ENCODE measurements at regions not wholly inside any gene's neighbourhood (a gene's known extent, or its start where the extent isn't known, plus 50 kb on each side); places are given as distances from the start of the nearest gene placed in this dataset.

DNA sequence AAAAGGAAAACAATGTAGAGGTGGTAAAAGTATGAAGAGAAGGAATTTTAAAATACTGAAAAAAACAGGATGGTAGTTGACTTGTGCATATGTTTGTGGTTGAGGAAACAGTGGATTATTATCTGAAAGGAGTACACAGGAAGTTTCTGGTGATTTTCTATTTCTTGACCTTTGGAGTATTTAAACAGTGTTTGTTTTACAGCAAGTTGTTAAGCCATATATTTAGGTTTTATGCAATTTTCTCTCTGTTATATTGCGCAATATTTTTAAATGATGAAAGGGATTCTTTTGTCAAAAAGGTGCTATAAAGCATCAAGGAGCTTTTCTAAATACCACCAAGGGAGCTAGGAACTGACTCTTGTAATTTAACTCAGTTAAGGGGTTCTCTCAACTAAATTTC lies 343.1 kb upstream of the MAOA start:
- Mint-ChIP-seq H3K27ac (no peak overlapping the region), H3K27me3 (ENCODE audit: low read depth in 3 of 3) (no peaks in the 10 kb centered on the region), H3K4me3 (no peak overlapping the region), H3K9me3 (peaks cover 0 to 2% (median 0%) of the 10 kb centered on the region in 7 donors), H3K36me3 (no peaks in the 10 kb centered on the region), H3K4me1 (no peaks in the 10 kb centered on the region)
- H3K27ac ChIP-seq (ENCODE audit: low read depth in 1 of 2, low read length in 2 of 2) = no peak overlapping the region
- H3K27me3 ChIP-seq (ENCODE audit: control insufficient read depth in 2 of 2, insufficient read depth in 2 of 2, low read length in 2 of 2) = no peaks in the 10 kb centered on the region
- no peak overlapping the region for H3K9ac ChIP-seq (ENCODE audit: insufficient read depth, low read length, poor library complexity, severe bottlenecking)
- no peaks in the 10 kb centered on the region for H3K79me2 ChIP-seq (ENCODE audit: insufficient read depth, low read length)
- H3K4me1 ChIP-seq (ENCODE audit: control insufficient read depth in 1 of 2, insufficient read depth in 2 of 2, low read length in 2 of 2) = no peaks in the 10 kb centered on the region
- H3K4me3 ChIP-seq (replicated peaks in 1 of 3; ENCODE audit: low read depth in 2 of 3, low read length in 3 of 3) = no peak overlapping the region
- no peaks in the 10 kb centered on the region for H3K9me3 ChIP-seq (replicated peaks in 1 of 2; ENCODE audit: control insufficient read depth in 1 of 2, insufficient read depth in 1 of 2, low read length in 2 of 2)
- DNase-seq = no peak
- WGBS (ENCODE audit: insufficient coverage) = no CpG with 5 or more reads among the region's 1 CpG
- intact Hi-C loops (cut with micrococcal nuclease) = no loop called here
- H3K36me3 ChIP-seq (replicated peaks in 1 of 2; ENCODE audit: control insufficient read depth in 1 of 2, insufficient read depth in 2 of 2, low read length in 2 of 2) = no peaks in the 10 kb centered on the region
- no peak overlapping the region for H3K4me2 ChIP-seq (replicated peaks; ENCODE audit: extremely low read depth, low read length, poor library complexity, severe bottlenecking)
- H2AFZ ChIP-seq (ENCODE audit: insufficient read depth, low read depth, low read length, poor library complexity, severe bottlenecking) = no peak overlapping the region
- H4K20me1 ChIP-seq (ENCODE audit: insufficient read depth, low read length) = no peaks in the 10 kb centered on the region
- TF ChIP-seq, protein P1, sequence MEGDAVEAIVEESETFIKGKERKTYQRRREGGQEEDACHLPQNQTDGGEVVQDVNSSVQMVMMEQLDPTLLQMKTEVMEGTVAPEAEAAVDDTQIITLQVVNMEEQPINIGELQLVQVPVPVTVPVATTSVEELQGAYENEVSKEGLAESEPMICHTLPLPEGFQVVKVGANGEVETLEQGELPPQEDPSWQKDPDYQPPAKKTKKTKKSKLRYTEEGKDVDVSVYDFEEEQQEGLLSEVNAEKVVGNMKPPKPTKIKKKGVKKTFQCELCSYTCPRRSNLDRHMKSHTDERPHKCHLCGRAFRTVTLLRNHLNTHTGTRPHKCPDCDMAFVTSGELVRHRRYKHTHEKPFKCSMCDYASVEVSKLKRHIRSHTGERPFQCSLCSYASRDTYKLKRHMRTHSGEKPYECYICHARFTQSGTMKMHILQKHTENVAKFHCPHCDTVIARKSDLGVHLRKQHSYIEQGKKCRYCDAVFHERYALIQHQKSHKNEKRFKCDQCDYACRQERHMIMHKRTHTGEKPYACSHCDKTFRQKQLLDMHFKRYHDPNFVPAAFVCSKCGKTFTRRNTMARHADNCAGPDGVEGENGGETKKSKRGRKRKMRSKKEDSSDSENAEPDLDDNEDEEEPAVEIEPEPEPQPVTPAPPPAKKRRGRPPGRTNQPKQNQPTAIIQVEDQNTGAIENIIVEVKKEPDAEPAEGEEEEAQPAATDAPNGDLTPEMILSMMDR (IDR thresholded peaks at IDR 0.05) = no peak

DNA sequence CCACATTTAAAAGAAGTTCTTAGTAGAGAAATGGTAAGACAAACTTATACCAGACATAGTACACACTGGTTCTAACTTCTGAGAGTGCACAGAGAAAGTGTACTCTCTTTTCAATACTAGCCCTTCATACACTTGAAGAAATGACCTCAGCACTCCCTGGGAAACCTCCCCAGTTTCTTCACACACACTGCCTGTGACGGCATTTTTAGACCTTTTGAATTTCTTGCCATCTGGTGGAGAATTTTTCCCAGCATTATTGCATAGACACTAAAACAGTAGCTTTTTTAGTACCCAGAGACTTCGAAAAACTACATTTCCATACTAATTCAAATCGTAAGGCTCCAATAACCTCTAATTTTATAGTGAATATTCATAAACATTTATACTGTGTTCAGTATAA lies 341.6 kb upstream of the MAOA start:
- Mint-ChIP-seq H3K27ac (no peak overlapping the region), H3K4me1 (no peaks in the 10 kb centered on the region), H3K4me3 (no peak overlapping the region), H3K27me3 (ENCODE audit: low read depth in 3 of 3) (no peaks in the 10 kb centered on the region), H3K9me3 (peaks cover 0 to 2% (median 0%) of the 10 kb centered on the region in 7 donors), H3K36me3 (no peaks in the 10 kb centered on the region)
- Histone ChIP-seq H3K36me3 (replicated peaks in 1 of 2; ENCODE audit: control insufficient read depth in 1 of 2, insufficient read depth in 2 of 2, low read length in 2 of 2) (no peaks in the 10 kb centered on the region), H3K9me3 (replicated peaks in 1 of 2; ENCODE audit: control insufficient read depth in 1 of 2, insufficient read depth in 1 of 2, low read length in 2 of 2) (no peaks in the 10 kb centered on the region), H3K27ac (ENCODE audit: low read depth in 1 of 2, low read length in 2 of 2) (no peak overlapping the region), H4K20me1 (ENCODE audit: insufficient read depth, low read length) (no peaks in the 10 kb centered on the region), H3K4me2 (replicated peaks; ENCODE audit: extremely low read depth, low read length, poor library complexity, severe bottlenecking) (no peak overlapping the region), H2AFZ (ENCODE audit: insufficient read depth, low read depth, low read length, poor library complexity, severe bottlenecking) (no peak overlapping the region), H3K4me3 (replicated peaks in 1 of 3; ENCODE audit: low read depth in 2 of 3, low read length in 3 of 3) (no peak overlapping the region), H3K9ac (ENCODE audit: insufficient read depth, low read length, poor library complexity, severe bottlenecking) (no peak overlapping the region), H3K79me2 (ENCODE audit: insufficient read depth, low read length) (no peaks in the 10 kb centered on the region), H3K27me3 (ENCODE audit: control insufficient read depth in 2 of 2, insufficient read depth in 2 of 2, low read length in 2 of 2) (no peaks in the 10 kb centered on the region), H3K4me1 (ENCODE audit: control insufficient read depth in 1 of 2, insufficient read depth in 2 of 2, low read length in 2 of 2) (no peaks in the 10 kb centered on the region)
- no peak for DNase-seq
- no CpG with 5 or more reads among the region's 3 CpGs for WGBS (ENCODE audit: insufficient coverage)
- TF ChIP-seq, protein P1 (IDR thresholded peaks at IDR 0.05) = no peak
- intact Hi-C loops (cut with micrococcal nuclease) = no loop called here
